Left lung (tissue), 4 donors: ENCODE measurements at regions not wholly inside any gene's neighbourhood (a gene's known extent, or its start where the extent isn't known, plus 50 kb on each side); places are given as distances from the start of the nearest gene placed in this dataset.

Experiments
- ATAC-seq: fragments of 200-7000 bp; cut with Tn5 transposase; one replicate; pipeline ENCODE4 v1.9.1; 2020; ENCODE audit warnings: moderate library complexity
- DNase-seq, 4 donors: peaks; one replicate each; pipeline ENCODE4 v3.0.0-alpha.2; 2013 to 2020
- H3K27ac ChIP-seq, 2 donors: fragments of 200-600 bp; sonication (generic) in 1 of 2; one replicate each; pipeline versions ENCODE4 v1.5.0 to v1.8.0; 2020 to 2021
- H3K27me3 ChIP-seq, 2 donors: fragments of 200-600 bp; sonication (generic) in 1 of 2; one replicate each; pipeline versions ENCODE4 v1.5.0 to v1.8.0; 2020 to 2021
- H3K36me3 ChIP-seq, 2 donors: fragments of 200-600 bp; sonication (generic) in 1 of 2; one replicate each; pipeline versions ENCODE4 v1.5.0 to v1.8.0; 2020 to 2021
- H3K4me1 ChIP-seq, 2 donors: fragments of 200-600 bp; one replicate each; pipeline ENCODE4 v1.8.0; 2021
- H3K4me3 ChIP-seq, 2 donors: fragments of 200-600 bp; sonication (generic) in 1 of 2; one replicate each; pipeline versions ENCODE4 v1.5.0 to v1.8.0; 2020 to 2021; ENCODE audit warnings: mild to moderate bottlenecking in 1 of 2
- H3K9me3 ChIP-seq, 2 donors: fragments of 200-600 bp; sonication (generic) in 1 of 2; one replicate each; pipeline versions ENCODE4 v1.5.0 to v1.8.0; 2020 to 2021
- intact Hi-C, 2 donors: fragments of 100-400 bp; cut with DNase I; formaldehyde crosslinking; loops; one replicate each; pipeline versions ENCODE4 v1.11.2 to v1.14.2; 2022
- TF ChIP-seq, protein P1 (sequence below), 2 donors: fragments of 200-600 bp; sonication (generic) in 1 of 2; IDR thresholded peaks; one replicate each; pipeline versions ENCODE4 v1.5.0 to v1.8.0; 2021; ENCODE audit warnings: antibody characterized with exemption in 2 of 2
- donor health status: DM: no; HTN: yes; CAD: no.
- donor health status: DM: no; HTN: no; CAD: no.

DNA sequence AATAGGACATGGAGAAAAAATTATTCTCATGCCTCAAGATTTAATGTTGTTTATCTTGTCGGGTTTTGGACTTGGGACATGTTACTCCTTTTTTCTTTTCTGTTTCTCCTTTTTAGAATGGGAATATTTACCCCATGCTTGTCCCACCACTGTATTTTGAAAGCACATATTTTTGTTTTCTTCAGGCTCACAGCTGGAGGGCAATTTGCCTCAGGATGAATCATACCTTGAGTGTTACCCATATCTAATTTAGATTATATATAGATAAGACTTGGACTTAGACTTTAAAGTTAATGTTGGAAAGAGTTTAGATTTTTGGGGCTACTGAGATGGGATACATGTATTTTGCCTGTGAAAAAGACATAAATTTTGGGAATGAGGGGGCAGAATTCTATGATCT, 541.6 kb upstream of the MAN1A1 start:
- no peak for DNase-seq
- no peaks in the 10 kb centered on the region for H3K36me3 ChIP-seq
- no peaks in the 10 kb centered on the region for H3K27me3 ChIP-seq
- ATAC-seq, result no peak
- H3K9me3 ChIP-seq, result no peaks in the 10 kb centered on the region
- no peaks in the 10 kb centered on the region for H3K4me1 ChIP-seq
- TF ChIP-seq, protein P1, sequence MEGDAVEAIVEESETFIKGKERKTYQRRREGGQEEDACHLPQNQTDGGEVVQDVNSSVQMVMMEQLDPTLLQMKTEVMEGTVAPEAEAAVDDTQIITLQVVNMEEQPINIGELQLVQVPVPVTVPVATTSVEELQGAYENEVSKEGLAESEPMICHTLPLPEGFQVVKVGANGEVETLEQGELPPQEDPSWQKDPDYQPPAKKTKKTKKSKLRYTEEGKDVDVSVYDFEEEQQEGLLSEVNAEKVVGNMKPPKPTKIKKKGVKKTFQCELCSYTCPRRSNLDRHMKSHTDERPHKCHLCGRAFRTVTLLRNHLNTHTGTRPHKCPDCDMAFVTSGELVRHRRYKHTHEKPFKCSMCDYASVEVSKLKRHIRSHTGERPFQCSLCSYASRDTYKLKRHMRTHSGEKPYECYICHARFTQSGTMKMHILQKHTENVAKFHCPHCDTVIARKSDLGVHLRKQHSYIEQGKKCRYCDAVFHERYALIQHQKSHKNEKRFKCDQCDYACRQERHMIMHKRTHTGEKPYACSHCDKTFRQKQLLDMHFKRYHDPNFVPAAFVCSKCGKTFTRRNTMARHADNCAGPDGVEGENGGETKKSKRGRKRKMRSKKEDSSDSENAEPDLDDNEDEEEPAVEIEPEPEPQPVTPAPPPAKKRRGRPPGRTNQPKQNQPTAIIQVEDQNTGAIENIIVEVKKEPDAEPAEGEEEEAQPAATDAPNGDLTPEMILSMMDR (IDR thresholded peaks at IDR 0.05), result no peak
- intact Hi-C loops, result no loop called here
- no peak overlapping the region for H3K4me3 ChIP-seq
- H3K27ac ChIP-seq, result no peak overlapping the region

GRCh38 chr6:119890470-119890869, 540.9 kb upstream of the MAN1A1 start:
- no peaks in the 10 kb centered on the region for H3K36me3 ChIP-seq
- no peak overlapping the region for H3K27ac ChIP-seq
- no peak overlapping the region for H3K4me3 ChIP-seq
- no peak for ATAC-seq
- TF ChIP-seq, protein P1 (IDR thresholded peaks at IDR 0.05), result no peak
- H3K27me3 ChIP-seq, result no peaks in the 10 kb centered on the region
- intact Hi-C loops, result no loop called here
- H3K9me3 ChIP-seq, result no peaks in the 10 kb centered on the region
- H3K4me1 ChIP-seq, result no peaks in the 10 kb centered on the region
- no peak for DNase-seq

GRCh38 chr6:119887666-119888065, 538.1 kb upstream of the MAN1A1 start:
- Histone ChIP-seq H3K27ac (no peak overlapping the region), H3K36me3 (no peaks in the 10 kb centered on the region), H3K27me3 (no peaks in the 10 kb centered on the region), H3K9me3 (no peaks in the 10 kb centered on the region), H3K4me1 (no peaks in the 10 kb centered on the region), H3K4me3 (no peak overlapping the region)
- ATAC-seq (no peak), DNase-seq (no peak)
- intact Hi-C loops, result no loop called here
- TF ChIP-seq, protein P1 (IDR thresholded peaks at IDR 0.05), result no peak

- no peaks in the 10 kb centered on the region for H3K27me3 ChIP-seq
- H3K36me3 ChIP-seq, result no peaks in the 10 kb centered on the region
- no peaks in the 10 kb centered on the region for H3K4me1 ChIP-seq
- H3K27ac ChIP-seq, result no peak overlapping the region
- DNase-seq, result no peak
- H3K9me3 ChIP-seq, result no peaks in the 10 kb centered on the region
- H3K4me3 ChIP-seq, result no peak overlapping the region
- ATAC-seq, result no peak
- TF ChIP-seq, protein P1 (IDR thresholded peaks at IDR 0.05), result no peak
- intact Hi-C loops, result no loop called here
Measured at GRCh38 chr6:119881416-119881815, 531.9 kb upstream of the MAN1A1 start.

GRCh38 chr6:119880840-119881239, 531.3 kb upstream of the MAN1A1 start:
- DNase-seq, result no peak
- no peak overlapping the region for H3K4me3 ChIP-seq
- no peaks in the 10 kb centered on the region for H3K27me3 ChIP-seq
- H3K9me3 ChIP-seq, result no peaks in the 10 kb centered on the region
- H3K27ac ChIP-seq, result no peak overlapping the region
- no peaks in the 10 kb centered on the region for H3K36me3 ChIP-seq
- TF ChIP-seq, protein P1 (IDR thresholded peaks at IDR 0.05), result no peak
- intact Hi-C loops, result no loop called here
- no peaks in the 10 kb centered on the region for H3K4me1 ChIP-seq
- ATAC-seq, result no peak
